Progenitor cell of endocrine pancreas (in vitro differentiated cells): ENCODE measurements at regions not wholly inside any gene's neighbourhood (a gene's known extent, or its start where the extent isn't known, plus 50 kb on each side); places are given as distances from the start of the nearest gene placed in this dataset.

Source experiments
- DNase-seq: peaks from one replicate; pipeline ENCODE4 v3.0.0; 2021; ENCODE audit warnings: low spot score; ENCODE audit not compliant: unreplicated experiment
- H3K27ac Mint-ChIP-seq: 2 replicates; pipeline ENCODE4 v1.8.0; 2021; ENCODE audit warnings: mild to moderate bottlenecking, moderate library complexity, mixed read lengths
- H3K27me3 Mint-ChIP-seq: 2 replicates; pipeline ENCODE4 v1.8.0; 2021; ENCODE audit warnings: mixed read lengths
- H3K36me3 Mint-ChIP-seq: 2 replicates; pipeline ENCODE4 v1.8.0; 2022; ENCODE audit warnings: mixed read lengths; ENCODE audit not compliant: insufficient read depth
- H3K4me1 Mint-ChIP-seq: 2 replicates; pipeline ENCODE4 v1.8.0; 2021; ENCODE audit warnings: low read depth, mixed read lengths
- H3K4me3 Mint-ChIP-seq: 2 replicates; pipeline ENCODE4 v1.8.0; 2021; ENCODE audit warnings: low read depth, mild to moderate bottlenecking, moderate library complexity, mixed read lengths
- H3K9me3 Mint-ChIP-seq: 2 replicates; pipeline ENCODE4 v1.8.0; 2021; ENCODE audit warnings: low read depth, mixed read lengths
- TF ChIP-seq, protein P1 (sequence below): fragments of 200-600 bp; sonication (generic); IDR thresholded peaks from one replicate; pipeline ENCODE4 v1.5.0; 2021; ENCODE audit warnings: antibody characterized with exemption, mild to moderate bottlenecking; ENCODE audit not compliant: unreplicated experiment

DNA sequence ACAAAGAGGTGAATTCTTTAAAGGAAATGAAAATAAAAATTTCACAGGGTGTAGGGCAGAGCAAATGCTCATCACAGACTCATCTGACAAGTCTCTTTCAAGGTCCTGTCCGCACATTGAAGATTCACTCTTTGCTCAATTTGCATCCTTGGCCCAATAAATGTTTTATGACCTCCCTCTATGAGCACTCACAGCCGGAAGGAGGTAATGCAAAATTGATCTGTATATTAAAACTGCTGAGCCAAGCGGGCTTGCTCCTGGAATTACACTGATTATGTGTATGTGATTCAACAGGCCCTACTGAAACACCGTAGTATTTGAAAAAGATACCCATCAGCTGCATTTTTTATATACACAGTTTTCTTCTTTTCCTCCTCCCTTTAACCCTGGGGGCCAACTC, 246.8 kb downstream of the IZUMO3 start:
- TF ChIP-seq, protein P1, sequence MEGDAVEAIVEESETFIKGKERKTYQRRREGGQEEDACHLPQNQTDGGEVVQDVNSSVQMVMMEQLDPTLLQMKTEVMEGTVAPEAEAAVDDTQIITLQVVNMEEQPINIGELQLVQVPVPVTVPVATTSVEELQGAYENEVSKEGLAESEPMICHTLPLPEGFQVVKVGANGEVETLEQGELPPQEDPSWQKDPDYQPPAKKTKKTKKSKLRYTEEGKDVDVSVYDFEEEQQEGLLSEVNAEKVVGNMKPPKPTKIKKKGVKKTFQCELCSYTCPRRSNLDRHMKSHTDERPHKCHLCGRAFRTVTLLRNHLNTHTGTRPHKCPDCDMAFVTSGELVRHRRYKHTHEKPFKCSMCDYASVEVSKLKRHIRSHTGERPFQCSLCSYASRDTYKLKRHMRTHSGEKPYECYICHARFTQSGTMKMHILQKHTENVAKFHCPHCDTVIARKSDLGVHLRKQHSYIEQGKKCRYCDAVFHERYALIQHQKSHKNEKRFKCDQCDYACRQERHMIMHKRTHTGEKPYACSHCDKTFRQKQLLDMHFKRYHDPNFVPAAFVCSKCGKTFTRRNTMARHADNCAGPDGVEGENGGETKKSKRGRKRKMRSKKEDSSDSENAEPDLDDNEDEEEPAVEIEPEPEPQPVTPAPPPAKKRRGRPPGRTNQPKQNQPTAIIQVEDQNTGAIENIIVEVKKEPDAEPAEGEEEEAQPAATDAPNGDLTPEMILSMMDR, result no peak
- no peak overlapping the region for H3K27ac Mint-ChIP-seq
- peaks cover 5% of the 10 kb centered on the region for H3K9me3 Mint-ChIP-seq
- no peak for DNase-seq
- H3K27me3 Mint-ChIP-seq, result no peaks in the 10 kb centered on the region
- H3K4me3 Mint-ChIP-seq, result no peak overlapping the region
- H3K4me1 Mint-ChIP-seq, result no peaks in the 10 kb centered on the region
- H3K36me3 Mint-ChIP-seq, result no peaks in the 10 kb centered on the region

DNA sequence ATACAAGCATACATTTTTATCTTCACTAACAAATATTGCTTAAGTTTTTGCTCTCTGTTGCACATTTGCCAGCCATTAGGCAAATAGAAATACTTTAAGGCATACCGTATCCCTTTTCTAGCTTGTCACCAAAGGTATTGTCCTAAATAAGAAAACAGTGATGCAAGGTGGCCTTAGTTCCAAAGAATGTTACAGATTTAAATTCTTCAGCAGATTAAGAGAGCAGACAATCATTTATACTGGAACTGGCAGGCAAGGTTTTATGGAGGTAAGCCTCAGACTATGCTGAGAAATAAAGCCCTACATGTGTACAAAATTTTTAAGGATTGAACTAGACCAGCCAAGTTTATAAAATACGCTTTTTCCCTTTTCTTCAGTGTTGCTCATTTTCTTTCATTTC, 247.8 kb downstream of the IZUMO3 start:
- no peaks in the 10 kb centered on the region for H3K36me3 Mint-ChIP-seq
- no peak for DNase-seq
- no peak overlapping the region for H3K27ac Mint-ChIP-seq
- TF ChIP-seq, protein P1, result no peak
- H3K9me3 Mint-ChIP-seq, result peaks cover under 1% of the 10 kb centered on the region
- no peak overlapping the region for H3K4me3 Mint-ChIP-seq
- no peaks in the 10 kb centered on the region for H3K27me3 Mint-ChIP-seq
- H3K4me1 Mint-ChIP-seq, result peaks cover 4% of the 10 kb centered on the region

DNA sequence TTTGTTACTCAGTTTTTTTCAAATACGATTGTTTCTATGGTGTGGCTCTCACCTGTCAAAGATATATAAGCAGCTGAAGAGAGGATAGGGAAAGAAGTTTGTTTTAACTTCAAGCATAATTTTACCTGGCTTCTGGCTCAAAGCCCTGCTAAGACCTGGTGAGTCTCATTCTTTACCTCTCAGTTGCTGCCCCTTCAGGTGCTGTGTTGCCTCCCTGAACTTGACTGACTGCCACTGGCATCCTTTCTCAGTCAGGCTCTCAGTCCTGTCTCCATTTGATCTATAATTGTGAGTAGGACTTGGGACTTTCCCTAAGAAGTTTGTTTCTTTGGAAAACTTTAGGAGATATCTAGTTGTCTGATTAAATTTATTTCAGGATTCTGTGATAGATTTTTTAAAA, 249.6 kb downstream of the IZUMO3 start:
- H3K27ac Mint-ChIP-seq, result no peak overlapping the region
- H3K27me3 Mint-ChIP-seq, result no peaks in the 10 kb centered on the region
- H3K4me3 Mint-ChIP-seq, result no peak overlapping the region
- peaks cover 5% of the 10 kb centered on the region for H3K9me3 Mint-ChIP-seq
- peaks cover 4% of the 10 kb centered on the region for H3K4me1 Mint-ChIP-seq
- no peaks in the 10 kb centered on the region for H3K36me3 Mint-ChIP-seq
- no peak for DNase-seq
- TF ChIP-seq, protein P1, result no peak

DNA sequence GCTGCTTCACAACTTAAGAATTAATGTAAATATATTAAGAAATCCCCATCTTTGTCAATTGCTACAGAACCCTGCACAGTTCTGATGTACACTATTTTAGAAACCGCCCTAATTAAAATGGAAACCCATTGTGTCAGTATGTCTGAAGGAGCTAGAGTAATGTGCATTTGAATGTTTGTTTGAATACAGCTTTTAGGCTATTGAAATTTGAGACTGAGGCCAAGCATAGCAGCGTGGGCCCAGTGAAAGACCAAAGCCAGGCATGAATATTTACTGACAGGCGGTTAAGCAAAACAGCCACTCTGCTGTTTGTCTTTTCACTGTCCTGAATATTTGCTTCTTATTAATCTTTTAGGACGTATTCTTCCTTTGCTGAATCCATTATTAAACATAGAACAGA, 252.3 kb downstream of the IZUMO3 start:
- Mint-ChIP-seq H3K4me1 (peaks cover 4% of the 10 kb centered on the region), H3K36me3 (no peaks in the 10 kb centered on the region), H3K4me3 (no peak overlapping the region), H3K9me3 (peaks cover 8% of the 10 kb centered on the region), H3K27me3 (no peaks in the 10 kb centered on the region), H3K27ac (no peak overlapping the region)
- TF ChIP-seq, protein P1, result no peak
- DNase-seq, result no peak

DNA sequence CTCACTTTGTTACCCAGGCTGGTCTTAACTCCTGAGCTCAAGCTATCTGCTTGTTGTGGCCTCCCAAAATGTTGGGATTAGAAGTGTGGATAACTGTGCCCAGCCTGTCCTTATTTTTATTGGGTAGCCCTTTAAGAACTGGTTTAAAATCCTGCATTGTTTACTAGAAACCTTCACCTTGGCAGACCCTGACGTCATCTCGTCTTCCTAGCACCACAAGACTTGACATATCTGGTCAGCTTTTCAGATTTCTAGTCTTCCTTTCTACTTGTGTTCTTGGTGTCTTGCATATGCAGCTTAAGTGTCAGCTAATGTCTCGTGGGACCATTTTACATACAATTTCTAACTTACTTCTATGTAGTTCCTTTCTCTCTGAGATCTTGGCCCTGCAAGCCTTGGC, 258.9 kb downstream of the IZUMO3 start:
- Mint-ChIP-seq H3K4me1 (peaks cover 4% of the 10 kb centered on the region), H3K4me3 (no peak overlapping the region), H3K36me3 (no peaks in the 10 kb centered on the region), H3K27ac (no peak overlapping the region), H3K9me3 (peaks cover 13% of the 10 kb centered on the region), H3K27me3 (no peaks in the 10 kb centered on the region)
- TF ChIP-seq, protein P1, result no peak
- DNase-seq, result no peak
